ENCODE measurements at regions not wholly inside any gene's neighbourhood (a gene's known extent, or its start where the extent isn't known, plus 50 kb on each side); places are given as distances from the start of the nearest gene placed in this dataset.
"Not testable (repeated sequence)": the region's sequence is repeated elsewhere in the genome, so short reads cannot be mapped to it uniquely, and the experiment has no call there.

DNA sequence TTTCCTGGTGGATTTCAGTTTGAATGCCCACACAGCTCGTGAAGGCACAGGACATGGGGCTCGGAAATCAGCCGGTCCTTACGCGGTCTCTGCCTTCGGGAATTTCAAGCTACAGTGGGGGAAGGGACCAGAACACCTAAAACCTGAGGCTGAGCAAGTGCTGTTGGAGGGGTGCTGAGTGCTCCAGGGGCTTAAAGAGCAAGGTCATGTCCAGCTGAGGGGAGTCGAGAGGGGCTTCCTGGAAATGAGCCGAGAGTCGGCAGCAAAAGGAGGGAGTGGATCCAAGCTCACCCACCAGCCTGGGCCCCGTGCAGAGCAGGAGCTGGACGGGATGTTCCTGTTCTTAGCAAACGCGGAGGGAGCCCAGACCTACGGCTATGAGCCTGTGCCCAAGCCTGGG lies 73.2 kb upstream of the RPL38 start:
- no peak for DNase-seq (ENCODE audit: low spot score)
- TF ChIP-seq CTCF (IDR thresholded peaks at IDR 0.05; ENCODE audit: extremely low read depth, missing control alignments) = no peak

- no peak for TF ChIP-seq CTCF (IDR thresholded peaks at IDR 0.05; ENCODE audit: extremely low read depth, missing control alignments)
- no peak for DNase-seq (ENCODE audit: low spot score)
Observed at GRCh38 chr17:74130841-74131240, 72.6 kb upstream of the RPL38 start.

GRCh38 chr17:74132354-74132753 lies 71.1 kb upstream of the RPL38 start:
- no peak for TF ChIP-seq CTCF (IDR thresholded peaks at IDR 0.05; ENCODE audit: extremely low read depth, missing control alignments)
- no peak for DNase-seq (ENCODE audit: low spot score)

DNA sequence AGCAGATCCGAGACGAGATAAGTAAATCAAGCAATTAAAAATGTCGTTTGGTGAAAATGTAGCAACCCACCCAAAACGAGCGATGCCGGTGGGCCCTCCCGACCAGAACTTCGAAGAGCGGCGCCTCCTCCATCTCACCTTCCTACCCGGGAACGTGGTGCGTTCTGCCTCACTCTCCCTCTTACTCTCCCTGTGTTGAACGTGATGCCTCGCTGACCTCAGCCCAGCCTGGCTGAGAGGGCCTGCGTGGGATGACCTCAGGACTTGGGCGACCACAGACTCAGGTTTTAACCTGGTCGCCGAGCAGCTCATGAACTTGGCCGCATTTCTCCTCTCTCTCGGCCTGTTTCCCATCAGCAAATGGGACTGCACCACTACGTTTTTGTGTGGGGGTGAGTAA lies 69.7 kb upstream of the RPL38 start:
- no peak for TF ChIP-seq CTCF (IDR thresholded peaks at IDR 0.05; ENCODE audit: extremely low read depth, missing control alignments)
- DNase-seq (ENCODE audit: low spot score) = no peak

DNA sequence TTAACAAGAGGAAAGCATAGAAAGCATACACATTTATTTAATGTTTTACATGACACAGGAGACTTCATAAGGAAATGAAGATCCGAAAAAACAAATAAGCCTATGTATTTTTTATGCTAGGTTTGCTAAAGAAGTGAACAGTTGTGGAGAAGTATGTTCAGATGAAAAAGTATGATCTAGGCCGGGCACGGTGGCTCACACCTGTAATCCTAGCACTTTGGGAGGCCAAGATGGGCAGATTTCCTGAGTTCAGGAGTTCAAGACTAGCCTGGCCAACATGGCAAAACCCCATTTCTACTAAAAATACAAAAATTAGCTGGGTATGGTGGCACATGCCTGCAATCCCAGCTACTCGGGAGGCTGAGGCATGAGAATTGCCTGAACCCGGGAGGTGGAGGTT lies 69.2 kb upstream of the RPL38 start:
- DNase-seq (ENCODE audit: low spot score) = not testable (repeated sequence)

DNA sequence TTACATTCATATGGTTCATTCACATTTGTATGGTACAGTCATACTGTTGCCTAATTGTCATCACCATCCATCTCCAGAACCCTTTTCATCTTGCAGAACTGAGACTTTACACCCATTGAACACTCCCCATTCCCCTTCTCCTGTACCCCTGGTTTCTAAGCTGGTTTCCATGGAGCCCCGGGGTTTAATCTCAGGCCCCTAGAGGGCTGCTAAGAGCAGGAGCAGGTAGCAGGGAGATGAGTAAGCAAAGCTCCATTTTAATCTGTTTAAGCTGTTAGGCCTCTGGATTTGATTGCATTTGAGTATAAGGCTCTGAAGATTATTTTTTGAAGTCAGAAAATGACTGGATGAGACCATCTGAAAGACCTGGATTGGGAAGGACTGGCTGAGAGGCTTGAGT lies 68.5 kb upstream of the RPL38 start:
- no peak for DNase-seq (ENCODE audit: low spot score)
- no peak for TF ChIP-seq CTCF (IDR thresholded peaks at IDR 0.05; ENCODE audit: extremely low read depth, missing control alignments)

DNA sequence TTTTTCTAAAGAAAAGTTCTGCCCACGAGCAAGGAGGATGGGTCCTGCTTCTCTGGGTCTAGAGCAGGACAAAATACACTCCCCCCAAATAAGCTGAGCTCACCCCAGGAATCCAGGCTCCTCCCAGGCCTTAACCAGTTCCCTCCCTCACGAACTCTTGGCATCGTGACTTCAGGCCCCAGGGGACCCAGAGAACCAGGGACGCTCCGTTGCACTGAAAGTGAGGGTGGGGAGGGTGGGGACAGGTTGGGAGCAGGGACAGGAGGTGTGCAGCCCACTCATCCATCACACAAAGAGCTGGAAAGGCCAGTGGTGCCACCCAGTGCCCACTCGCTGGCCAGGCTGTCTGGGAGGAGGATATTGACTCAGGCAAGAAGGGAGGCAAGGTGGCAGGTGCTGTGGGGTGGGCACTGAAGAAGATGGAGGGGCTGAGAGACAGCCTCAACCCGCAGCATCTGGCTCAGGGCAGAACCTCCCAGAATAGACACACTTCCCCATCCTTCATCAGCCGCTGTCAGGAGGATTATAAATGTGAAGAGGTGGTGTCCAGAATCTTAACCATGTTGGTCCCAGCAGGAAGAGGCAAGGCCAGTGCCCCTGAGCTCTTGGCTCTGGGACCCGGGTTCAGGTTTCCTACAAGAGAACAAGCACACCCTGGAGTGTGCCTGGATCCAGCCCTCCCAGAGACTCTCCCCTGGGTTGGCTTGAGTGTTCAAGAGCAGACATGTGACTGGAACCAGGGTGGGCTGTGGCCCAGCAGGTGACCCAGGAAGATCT lies 67.9 kb upstream of the RPL38 start:
- no peak for DNase-seq (ENCODE audit: low spot score)
- TF ChIP-seq CTCF (IDR thresholded peaks at IDR 0.05; ENCODE audit: extremely low read depth, missing control alignments) = no peak

- DNase-seq (ENCODE audit: low spot score) = no peak
- TF ChIP-seq CTCF (IDR thresholded peaks at IDR 0.05; ENCODE audit: extremely low read depth, missing control alignments) = no peak
Observed at GRCh38 chr17:74137416-74137815, 66.1 kb upstream of the RPL38 start.

Data from GM20000 (cell line).